OCI-M2 (cell line): ENCODE measurements at regions not wholly inside any gene's neighbourhood (a gene's known extent, or its start where the extent isn't known, plus 50 kb on each side); places are given as distances from the start of the nearest gene placed in this dataset.
"Not testable (repeated sequence)": the region's sequence is repeated elsewhere in the genome, so short reads cannot be mapped to it uniquely, and the experiment has no call there.

Experiments used
- DNase-seq: peaks from one replicate; lab custom pipeline; 2025; ENCODE audit not compliant: unreplicated experiment; lab: John Stamatoyannopoulos, UW

DNA sequence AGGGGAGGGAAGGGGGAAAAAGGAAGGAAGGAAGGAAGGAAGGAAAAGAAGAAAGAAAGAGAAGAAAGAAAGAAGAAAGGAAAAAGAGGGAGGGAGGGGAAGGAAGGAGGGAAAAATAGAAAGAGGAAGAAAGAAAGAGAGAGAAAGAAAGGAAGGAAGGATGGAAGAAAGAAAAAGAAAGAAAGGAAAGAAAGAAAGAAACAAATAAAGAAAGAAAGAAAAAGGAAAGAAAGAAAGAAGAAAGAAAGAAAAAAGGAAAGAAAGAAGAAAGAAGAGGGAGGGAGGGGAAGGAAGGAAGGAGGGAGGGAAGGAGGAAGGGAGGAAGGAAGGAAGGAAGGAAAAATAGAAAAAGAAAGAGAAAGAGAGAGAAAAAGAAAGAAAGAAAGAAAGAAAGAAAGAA, 315.8 kb upstream of the PIK3C3 start:
- DNase-seq: no peak

DNA sequence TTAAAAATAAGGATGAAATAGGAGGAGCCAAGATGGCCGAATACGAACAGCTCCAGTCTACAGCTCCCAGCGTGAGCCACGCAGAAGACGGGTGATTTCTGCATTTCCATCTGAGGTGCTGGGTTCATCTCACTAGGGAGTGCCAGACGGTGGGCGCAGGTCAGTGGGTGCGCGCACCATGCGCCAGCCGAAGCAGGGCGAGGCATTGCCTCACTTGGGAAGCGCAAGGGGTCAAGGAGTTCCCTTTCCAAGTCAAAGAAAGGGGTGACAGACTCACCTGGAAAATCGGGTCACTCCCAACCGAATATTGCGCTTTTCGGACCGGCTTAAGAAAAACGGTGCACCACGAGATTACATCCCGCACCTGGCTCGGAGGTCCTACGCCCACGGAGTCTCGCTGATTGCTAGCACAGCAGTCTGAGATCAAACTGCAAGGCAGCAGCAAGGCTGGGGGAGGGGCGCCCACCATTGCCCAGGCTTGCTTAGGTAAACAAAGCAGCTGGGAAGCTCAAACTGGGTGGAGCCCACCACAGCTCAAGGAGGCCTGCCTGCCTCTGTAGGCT, 323.2 kb upstream of the PIK3C3 start:
- DNase-seq: not testable (repeated sequence)

DNA sequence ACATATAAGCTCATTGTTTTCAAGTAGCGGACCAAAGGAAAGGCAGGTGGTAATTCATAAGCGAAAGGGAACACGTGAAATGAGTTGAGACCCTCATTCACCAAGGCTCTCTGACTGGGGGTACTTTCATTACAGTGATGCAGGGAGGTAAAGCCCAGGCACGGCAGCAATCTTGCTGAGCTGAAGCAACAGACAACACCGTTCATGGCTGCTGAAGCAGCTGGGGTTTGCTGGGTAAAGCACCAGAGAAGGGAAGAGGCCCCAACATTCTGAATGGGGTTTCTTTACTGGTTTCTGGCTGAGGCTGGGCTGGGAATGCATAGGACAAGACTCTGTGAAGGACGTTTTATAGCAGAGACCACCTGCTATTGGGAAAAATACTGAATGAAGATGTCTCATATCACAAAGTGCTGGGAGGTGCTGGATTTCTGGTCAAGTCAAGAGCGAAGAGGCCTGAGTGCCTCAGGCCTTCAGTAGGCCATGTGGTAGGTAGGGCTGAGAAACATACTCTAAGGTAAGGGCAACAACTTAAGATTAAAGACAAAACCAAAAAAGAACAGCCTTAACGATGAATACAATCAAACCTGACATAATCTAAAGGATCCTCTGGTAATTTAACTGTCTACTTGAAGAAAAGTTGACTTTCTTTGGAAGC, 324.7 kb upstream of the PIK3C3 start:
- no peak for DNase-seq

DNA sequence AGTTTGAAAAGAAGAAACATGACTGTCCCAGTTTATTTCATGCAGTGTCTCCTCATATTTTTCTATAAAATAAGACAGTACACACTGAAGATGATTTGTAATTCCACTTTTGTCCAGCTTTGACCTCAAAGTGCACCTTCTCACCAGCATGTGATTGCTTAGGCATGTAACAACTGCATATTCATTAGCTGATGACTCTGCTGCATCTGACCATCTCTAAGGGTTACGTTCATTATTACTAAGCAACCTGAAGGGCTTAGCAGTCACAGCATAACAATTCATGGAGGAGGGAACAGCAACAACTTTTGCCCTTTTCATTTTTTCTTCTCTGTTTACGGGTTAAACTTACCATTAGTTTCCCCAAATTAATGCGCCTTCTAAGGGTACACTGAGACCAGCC, 330.6 kb upstream of the PIK3C3 start:
- DNase-seq: no peak

DNA sequence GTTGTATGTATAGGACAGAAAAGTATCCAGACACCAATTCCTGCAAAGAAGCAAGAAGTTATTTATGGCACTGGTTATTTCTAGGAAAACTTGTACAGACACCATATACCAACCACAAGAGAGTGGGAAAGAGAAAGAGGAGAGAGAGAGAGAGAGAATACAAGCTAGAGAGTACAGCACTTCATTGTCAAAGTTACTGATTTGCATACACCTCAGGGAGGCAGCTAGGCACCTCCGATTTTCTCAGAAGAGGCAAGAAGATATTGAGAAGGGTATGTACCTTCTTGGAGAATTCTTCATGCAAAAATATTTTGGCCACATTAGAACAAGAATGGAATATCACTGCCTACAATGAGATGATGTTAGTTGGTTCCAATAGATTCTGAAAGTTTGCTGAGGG, 333.9 kb upstream of the PIK3C3 start:
- DNase-seq: no peak

DNA sequence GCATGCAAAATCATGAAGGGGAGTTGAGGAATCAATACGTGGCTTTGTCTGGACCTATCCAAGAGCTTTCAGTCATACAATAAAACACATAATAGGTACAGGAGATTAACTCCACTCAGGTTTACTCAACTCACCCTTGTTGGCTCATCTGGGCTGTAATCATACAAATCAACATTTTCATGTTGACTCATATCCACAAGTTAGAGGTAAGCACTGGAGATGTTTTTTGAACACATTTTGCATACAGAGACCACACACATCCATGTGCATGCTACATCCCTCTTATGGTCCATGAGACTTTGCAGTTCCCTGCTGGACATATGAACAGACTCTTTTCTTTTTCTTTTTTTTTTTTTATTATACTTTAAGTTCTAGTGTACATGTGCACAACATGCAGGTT, 336.9 kb upstream of the PIK3C3 start:
- no peak for DNase-seq

DNA sequence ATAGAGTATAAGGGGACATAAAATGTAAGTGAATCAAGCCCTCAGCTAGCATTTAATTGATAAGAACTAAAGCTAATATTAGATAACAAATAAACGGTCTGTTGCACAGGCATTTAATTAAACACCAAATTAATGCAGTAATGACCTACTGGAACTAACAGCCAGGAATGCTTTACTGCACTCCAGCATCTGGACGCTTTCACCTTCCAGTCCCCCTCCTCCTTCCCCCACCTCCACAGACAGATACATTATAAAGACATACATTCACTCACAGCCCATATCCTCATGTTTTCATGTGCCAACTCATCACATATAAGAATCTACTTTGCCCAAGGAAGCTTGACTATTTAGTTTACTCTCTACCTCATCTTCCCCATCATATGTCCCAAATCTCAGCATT, 337.4 kb upstream of the PIK3C3 start:
- no peak for DNase-seq

DNA sequence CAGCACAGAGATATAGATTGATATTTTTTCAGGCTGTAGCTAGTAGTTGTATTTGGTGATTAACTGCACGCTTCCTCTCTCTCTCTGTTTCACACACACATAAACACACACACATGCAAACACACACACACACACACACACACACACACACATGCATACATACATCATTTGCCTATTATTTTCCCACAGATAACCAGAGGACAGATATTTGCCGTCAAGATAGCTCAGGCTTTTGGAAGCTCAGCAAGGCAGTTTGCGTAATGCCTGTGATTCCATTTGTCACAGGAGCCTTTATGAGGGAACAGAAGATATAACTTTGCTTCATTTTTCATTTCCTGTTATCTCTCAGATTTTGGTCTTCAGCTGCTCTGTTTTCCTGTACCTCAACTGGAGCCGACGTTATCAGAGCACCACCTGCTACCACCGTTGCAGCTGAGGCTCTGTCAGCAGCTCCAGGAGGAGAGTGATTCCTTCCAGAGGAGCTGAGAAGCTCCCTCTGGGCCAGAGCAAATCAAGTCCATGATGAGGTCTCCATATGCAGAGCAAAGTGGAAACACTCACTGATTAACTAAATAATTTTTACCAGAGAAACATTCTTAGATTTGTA, 341.9 kb upstream of the PIK3C3 start:
- DNase-seq: no peak

DNA sequence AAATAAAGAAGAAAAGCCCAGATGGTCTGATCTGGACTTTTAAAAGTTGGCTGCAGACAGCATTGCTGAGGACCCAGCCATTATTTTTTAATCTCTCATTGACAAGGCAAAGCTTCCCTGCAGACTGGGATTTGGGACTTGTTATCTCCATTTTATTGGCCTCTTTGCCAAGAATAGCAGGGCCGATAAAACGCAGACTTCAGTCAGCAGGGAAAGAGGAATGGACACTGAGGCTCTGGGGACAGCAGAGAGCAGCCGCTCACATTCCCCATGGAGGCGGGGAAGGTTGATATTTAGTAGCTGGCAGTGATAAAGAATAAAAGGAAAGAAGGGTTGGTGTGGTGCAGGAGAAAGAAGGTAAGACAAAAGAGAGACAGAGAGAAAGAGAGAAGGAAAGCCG, 350.1 kb upstream of the PIK3C3 start:
- DNase-seq: no peak

DNA sequence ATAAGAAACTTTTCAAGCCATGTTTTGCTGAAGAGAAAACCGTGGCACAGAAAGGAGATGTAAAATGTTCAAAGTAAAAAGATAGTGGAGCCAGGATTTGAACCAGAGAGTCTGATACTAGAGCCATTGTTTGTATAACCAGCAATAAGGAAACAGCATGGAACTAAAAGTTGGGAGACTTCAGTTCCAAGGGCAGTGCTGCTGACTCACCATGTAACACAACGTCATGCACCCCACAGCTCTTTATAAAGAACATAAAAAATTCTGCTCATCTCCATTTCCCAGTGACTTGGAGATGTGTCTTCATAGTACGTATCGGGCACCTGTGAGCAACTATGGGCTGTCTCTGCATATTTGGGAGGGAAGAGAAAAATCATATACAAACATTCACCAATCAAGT, 353.0 kb upstream of the PIK3C3 start:
- no peak for DNase-seq

DNA sequence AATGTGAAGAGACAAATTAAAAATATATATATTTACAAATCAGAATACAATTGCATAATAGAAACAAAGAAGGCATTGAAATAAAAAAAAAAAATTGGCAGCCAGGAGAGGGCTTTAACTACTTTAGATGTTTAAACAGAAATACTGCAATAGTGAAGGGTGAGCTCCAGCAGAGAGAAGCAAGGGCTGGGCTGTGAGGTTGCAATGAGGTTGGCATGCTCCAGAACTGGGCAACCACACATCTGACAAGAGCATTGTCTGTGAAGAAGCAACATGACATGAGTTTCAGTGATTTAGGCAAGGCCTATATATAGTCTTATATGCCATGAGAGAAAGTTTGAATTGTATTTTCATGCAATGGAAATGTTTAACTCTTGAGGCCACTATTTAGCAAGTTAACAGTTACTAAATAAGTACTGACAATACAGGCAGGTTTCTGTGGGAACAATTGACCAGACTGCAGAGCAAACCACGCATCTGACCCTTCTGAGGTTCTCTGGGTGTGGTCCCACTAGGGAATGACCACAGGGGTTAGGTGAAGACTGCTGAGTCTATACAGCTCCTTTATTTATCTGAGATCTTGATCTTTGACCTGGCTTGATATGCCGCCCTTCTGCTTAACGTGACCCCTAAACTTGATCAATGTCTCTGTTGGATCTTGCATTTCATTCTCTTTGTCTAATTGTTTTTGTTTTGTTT, 354.2 kb upstream of the PIK3C3 start:
- no peak for DNase-seq

DNA sequence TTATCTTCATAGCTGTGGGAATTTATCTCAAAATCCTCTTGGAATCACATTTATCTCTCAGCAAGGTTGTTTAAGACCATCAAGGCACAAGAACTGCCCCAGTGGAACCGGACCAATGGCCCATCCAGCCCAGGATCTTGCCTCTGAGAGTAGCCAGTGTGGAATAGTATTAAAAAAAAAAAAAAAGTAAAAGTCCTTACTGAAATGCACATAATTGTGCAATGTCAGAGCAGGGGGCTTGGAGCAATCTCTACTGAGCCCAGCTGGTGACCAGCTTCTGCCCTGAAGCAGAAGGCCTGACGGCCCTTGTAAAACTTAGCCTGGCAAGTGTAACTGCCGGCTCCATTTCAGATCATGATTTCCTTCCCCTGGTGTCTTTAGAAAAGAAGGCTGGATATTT, 355.6 kb upstream of the PIK3C3 start:
- DNase-seq: no peak

DNA sequence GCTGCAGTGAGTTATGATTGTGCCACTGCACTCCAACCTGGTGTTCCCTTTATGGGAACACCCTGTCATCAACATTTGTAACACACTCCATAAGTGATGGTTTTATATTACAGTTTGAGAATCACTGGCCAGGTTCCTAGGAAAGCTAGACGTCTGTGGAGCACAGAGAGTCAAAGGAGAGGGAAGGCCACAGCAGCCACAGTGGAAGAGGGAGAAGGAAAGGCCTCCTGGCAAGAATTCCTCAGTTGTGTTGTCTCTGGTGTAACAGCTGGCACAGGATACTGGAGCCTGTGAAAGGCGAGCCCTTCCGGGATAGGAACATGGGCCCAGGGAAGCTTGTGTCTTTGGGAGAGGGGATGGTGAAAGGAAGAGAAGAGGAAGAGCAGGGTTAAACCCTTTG, 360.5 kb upstream of the PIK3C3 start:
- no peak for DNase-seq

DNA sequence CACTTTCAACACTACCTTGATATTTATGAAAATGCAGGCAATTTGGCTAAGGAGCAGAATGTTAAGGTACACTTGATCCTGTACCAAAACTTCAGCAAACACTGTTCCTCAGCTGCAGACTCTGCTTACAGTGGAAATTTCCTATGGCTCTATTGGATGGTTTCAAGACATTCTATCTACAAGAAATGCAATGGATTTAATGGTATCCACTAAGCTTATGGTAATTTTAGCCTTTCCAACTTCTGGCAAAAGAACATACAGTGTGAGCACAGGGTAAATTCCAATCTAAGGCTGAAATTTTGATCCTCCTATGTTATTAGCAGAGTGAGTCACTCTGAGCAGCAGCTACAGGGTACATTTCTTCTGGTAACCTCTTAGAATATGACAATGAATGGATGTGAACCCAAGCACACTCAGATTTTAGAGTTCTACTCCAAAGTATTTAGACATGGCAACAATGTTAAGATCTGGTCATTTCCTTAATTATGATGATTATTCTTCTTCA, 361.8 kb upstream of the PIK3C3 start:
- no peak for DNase-seq

DNA sequence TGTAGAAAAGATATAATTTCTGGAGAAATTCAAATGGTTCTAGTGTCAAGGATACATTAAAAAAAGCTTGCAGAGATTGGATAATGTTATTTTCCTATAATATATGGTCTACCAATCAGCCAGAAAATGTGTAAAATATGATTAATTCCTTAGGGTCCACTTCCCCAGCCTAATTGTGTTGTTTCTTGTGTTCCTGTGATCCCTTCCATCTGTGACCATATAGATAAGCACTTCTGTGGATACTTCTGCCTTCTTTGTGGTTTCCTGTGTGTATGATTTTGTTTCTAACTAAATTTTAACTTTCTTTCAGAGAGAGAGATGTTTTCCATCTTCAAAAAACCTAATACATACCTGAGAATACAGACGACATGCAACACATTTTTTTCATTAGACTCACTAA, 367.1 kb upstream of the PIK3C3 start:
- DNase-seq: no peak

DNA sequence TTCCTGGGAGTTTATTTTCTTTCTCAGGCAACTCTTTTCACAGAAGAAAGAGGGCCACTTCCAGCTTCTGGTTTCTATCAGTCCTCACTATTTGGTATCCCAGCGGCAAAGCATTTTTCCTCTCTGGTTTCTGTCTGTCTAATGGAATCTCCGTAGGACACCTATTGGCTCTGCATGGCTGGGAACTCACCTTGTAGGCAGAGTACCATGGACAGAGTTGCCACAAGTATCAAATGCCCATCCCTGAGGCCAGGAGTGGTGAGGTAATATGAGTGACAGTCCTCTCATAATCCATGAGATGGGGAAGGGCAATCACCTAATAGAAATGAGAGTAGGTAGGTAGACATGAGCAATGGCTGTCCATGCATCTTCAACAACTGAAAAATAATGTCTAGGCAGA, 369.5 kb upstream of the PIK3C3 start:
- no peak for DNase-seq

DNA sequence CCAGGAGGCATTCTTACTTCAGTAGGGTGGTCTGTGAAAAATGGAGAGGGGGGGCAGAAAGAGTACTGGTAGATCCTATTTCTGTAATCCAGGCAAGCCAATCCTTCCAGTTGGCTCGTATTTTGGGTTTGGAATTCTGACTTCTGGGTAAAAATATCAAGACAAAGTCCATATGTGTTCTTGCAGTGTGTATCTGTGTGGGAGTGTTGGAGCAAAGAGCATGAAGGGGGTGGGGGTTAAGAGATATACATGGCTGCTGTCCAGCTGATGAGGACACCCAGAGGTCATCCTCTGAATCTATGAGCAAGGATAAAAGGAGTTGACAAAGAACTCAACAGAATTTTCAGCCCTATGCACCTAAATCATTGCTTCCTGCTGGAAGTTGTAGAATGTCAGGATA, 375.8 kb upstream of the PIK3C3 start:
- DNase-seq: no peak

DNA sequence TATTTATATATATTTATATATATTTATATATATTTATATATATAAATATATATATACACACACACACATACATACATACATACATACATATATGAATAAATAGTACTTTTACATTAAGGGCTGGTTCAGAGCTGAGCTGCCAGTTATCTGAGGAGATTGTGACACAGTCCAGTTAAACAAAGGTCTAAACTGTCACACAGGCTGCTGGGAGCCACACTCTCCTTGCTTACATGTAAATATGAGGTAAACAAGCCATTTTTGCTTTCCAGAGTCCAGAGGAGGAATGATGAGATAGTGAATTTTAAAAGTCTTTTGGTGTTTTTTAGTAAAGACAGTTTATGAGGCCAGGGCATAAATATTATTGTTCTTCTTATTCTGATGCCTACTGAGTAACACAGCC, 377.5 kb upstream of the PIK3C3 start:
- no peak for DNase-seq

DNA sequence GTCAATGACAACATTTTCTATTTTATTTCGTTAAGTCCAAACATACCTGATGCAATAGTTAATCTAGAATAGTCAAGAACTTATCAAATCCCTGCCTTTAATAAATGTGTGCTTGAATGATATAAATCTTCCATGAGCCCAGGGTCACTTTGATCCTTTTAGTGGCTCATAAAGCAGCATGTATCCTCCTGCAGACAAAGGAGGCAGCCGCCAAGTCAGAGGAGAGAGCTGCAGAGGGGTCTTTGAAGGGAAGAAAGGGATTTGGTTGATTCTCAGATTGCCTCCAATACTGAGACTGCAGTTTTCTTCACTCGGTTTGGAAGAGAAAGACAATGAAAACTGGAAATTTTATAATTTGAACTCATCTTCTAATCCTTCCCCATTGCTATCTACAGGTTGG, 378.4 kb upstream of the PIK3C3 start:
- no peak for DNase-seq

DNA sequence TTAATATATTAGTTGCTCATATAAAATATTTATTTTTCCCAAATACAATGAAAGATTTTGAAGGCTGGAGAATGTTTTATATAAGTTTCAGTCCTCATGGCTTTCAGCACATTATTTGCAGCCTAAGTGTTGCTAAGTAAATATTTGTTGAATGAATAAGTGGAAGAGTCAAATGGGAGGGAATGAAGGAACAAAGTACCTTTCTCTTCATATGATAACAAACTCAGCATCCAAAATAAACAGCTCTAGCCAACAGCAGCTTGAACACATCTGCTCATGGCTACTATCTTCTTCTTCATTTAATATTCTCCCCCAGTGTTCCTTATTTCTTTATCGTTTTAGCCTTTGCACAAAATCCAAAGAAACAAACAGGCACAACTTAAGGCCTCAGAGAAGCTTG, 385.2 kb upstream of the PIK3C3 start:
- DNase-seq: no peak

DNA sequence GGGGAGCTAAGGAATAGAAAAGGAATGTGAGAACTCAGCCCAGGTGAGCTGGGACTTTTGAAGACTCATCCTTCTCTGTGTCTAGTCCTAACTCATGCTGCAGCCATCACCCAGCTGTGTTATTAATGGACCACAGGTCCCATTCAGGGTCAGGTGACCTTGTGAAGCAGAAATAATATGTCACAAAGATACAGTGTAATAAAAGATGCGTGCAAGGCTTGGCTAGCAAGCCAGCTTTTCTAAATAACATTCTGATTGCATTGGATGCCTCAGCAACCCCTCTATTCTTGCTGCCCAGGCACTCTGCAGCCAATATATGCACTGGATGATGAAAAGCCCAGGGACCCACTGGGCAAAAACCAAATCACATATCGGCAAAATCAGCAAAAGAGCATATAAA, 393.1 kb upstream of the PIK3C3 start:
- no peak for DNase-seq

DNA sequence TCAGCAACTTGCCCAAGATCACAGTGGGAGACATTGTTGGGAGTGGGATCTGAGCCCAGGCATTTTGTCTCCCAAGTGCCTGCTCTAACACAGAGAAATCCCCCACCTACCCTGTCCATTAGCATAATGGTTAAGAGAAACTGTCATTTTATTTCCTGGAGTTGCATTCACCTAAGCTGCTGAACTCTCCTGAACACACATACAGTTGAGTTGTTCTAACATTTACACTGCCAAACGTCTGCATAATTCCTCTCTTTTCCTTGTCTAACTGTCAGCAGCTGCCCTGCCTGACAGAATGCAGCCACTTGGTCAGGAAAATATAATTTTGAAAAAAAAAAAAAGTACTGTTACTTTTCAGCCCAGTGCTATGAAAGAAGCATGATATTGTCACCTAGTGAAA, 396.3 kb upstream of the PIK3C3 start:
- DNase-seq: no peak
